ENCODE measurements at regions not wholly inside any gene's neighbourhood (a gene's known extent, or its start where the extent isn't known, plus 50 kb on each side); places are given as distances from the start of the nearest gene placed in this dataset.

DNA sequence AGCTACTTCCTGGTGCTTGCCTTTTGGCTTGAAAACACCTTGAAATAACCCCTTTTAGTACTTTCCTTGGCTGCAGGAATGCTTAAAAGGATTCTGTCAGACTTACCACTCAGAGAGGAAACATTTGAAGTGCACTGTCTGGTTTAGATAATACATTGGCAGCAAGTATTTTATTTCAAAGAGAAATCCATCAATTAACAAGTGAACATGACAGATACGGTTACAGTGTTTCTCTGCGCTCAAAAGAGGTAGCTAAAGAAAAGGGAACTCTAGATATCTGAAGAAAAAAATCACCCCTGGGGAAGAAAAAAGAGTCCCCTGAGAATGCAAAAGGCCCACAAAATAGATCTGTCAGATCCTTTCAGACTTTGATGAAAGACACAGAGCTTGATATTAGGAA lies 421.9 kb downstream of the LRFN5 start:
- no peak for DNase-seq

DNA sequence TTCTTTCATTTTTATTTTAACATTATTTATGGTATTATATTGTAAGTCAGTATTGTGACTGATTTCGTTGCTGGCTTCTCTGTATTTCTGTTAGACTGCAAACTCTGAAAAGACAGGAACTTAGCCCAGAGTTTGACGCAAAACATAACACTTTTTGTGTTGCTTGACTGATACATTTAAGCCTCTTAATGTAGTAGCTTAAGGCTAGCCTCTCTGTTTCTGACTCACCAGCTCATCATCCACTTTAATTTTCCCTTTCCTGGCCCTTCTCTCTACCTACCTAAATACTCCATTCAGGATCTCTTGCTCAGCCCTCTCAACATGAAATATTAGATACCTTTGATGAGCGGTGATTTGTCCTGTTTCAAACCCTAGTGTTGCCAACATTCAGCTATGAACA lies 420.6 kb downstream of the LRFN5 start:
- no peak for DNase-seq

DNA sequence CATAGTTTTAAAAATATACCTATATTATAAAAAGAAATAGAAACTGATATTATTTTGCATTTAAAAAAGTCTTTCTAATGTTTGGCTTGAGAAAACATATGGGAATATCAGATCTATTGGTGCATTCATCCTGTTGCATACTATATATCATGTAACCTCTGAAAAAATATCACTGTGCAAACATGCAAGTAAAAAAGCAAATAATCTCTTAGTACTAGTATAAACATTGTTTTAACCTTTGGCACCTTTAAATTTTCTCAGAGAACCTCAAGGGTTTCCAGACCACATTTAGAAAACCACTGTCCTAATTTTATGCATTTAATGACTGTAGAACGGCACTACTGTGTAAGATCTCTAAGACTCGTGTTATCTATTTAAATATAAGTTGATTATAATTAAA lies 416.8 kb downstream of the LRFN5 start:
- DNase-seq: no peak

DNA sequence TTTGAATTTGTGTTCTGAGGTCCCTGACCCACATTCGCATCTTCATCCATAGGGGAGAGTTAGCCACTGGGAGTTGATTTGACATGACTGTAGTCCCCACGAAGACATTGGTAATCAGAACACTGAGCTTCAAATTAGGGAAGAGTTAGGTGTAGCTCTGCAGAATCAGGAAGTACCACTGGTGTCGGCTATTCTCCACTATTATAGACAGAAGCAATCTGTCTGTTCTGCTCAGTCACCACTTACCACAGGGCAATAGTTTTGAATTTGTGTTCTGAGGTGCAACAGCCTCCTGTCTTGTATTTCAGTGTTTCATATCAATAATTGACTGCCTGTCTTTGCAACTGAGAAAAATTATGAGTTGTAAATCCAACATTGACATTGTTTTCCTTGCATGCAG lies 407.6 kb downstream of the LRFN5 start:
- DNase-seq: no peak

DNA sequence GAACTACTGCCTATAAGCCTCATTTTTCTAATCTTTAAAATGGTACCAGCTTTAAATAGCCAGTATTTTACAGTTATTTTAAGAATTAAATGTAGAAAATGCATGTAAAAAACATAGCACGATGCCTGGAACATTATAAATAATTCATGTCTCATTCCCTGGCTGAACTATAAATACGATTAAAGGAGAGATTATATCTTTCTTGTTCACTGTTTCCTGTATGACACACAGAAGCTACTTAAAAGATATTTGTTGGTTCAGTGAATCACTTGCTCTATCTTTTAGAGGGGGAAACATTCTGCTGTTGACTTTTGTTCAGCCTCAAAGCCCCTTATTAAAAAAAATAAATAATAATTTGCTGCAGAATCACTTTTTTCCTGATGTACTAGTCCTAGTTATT lies 406.9 kb downstream of the LRFN5 start:
- DNase-seq: peak; percentile 36

DNA sequence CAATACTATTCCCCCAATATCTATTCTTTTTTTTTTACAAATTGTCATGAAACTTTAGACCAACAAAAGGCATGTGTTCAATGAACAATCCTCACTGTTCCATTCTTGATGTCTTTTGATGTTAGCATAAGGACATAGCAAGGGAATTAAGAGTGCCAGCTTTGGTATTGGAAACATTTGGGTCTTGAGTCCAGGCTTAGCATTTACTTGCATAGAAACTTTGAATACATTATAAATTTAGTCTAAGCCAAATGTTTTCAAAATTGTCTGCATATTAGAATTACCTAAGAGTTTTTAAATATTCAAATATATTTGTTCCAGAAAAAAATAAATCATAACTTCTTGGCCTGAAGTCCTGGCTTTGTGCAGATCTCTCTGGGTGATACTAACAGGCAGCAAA lies 406.5 kb downstream of the LRFN5 start:
- no peak for DNase-seq

DNA sequence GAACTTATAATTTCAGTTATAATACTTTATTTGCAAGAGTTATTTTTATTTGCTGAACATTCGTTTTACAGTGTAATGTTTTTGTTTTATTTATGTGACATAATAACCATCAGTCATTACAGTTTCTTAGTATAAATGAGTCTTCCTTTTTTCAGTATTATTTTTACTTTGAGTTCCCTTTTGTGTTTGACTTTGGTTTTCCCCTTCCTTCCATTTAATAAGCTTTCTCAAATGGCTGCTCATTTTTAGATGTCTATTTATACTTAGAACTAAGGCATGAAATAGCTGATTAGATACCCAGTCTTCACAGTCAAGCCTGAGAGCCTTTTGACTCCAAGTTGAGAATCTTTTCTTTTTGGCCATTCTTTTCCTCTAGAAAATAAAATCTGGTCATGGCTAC lies 404.5 kb downstream of the LRFN5 start:
- DNase-seq: no peak

DNA sequence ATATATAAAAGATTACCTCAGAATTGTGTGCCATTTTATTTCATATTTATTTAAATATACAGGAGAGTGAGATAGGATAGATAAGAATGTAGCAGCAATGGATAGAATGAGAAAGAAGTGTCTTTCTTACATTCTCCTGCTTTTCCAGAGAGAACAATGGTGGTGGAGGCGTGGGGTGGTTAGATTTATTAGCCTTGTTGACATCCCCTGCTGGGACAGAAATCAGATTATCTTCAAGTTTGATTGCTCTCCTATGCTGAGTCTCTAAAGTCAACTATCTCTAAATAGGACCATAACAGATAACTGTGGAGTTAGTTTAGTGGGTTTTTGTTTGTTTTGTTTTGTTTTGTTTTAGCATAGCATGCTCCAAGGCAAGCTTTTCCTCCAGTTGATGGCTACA lies 397.6 kb downstream of the LRFN5 start:
- no peak for DNase-seq

DNA sequence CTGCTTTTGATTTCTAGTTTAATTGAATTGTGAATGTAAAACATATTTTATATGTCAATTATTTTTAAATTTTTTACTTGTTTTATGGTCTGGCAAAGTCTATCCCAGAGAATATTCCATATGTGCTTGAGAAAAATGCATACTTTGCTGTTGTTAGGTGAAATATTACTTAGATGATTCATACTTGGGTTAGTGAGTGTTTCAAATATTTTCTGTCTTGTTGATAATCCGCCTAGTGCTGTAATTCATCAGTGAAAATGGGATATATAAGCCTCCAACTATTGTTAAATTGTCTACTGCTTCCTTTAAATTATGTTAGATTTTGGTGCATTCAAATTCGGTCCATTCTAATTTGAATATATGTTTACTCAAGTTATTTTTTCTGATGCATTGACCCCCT lies 395.5 kb downstream of the LRFN5 start:
- DNase-seq: peak; percentile 68

DNA sequence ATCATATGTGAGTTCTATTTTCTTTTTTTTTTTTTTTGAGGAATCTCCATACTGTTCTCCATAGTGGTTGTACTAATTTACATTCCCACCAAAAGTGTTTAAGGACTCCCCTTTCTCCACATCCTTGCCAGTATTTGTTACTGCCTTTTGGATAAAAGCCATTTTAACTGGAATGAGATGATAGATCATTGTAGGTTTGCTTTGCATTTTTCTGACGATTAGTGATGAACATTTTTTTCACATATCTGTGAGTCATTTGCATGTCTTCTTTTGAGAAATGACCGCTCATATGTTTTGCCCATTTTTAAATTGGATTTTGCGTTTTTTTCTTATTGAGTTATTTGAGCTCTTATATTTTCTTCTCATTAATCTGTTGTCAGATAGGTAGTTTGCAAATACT lies 394.8 kb downstream of the LRFN5 start:
- DNase-seq: peak; percentile 66

DNA sequence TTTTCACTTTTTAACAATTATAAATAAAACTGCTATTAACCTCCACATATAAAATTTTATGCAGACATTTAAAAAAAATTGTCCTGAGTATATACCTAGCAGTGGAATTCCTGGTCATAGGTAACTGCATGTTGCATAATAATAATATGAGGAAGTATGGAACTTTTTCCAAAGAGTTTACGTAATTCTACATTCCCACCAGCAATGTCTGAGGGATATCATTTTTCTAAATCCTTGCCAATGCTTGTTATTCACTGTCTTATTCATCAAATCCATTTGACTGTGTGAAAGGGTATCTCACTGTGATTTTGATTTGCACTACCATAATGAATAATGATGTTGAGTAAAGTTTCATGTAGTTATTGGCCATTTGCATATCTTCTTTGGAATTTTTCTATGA lies 393.8 kb downstream of the LRFN5 start:
- DNase-seq: no peak

DNA sequence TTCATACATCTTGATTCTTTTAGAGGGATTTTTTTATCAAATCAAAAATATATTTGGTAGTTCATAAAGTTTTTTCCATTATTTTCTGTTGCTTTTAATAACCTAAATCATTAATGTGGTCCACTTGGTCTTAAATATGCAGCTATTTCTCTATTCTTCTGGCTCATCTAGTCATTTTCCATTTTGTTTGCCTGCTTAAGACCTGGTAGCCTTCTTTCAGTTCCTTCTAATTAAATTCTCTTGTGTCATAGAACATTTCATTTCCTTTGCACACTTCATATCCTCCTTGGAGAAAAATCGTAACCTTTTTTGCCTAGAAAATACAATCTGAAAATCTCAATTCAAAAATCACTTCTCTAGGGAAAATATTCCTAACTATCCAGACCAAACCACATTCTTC lies 387.0 kb downstream of the LRFN5 start:
- DNase-seq: no peak

DNA sequence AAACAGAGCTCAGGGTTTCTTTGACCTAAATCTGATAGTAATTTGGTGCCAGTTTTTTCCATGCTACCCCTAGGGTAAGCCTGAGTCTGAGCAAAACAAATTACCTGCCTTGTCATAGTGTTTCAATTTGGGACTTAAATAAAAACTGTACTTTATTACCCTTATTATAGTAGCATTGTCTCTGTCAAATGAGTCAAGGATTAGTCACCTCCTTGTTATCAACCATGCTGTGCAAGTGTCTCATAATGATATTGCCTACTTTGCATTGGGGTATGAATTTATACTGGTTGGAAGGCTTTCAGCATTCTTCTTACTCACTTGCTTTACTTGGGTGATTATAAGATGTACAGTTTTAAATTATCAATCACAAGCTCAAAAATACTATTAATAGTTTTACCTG lies 380.0 kb downstream of the LRFN5 start:
- peak; percentile 51 for DNase-seq

DNA sequence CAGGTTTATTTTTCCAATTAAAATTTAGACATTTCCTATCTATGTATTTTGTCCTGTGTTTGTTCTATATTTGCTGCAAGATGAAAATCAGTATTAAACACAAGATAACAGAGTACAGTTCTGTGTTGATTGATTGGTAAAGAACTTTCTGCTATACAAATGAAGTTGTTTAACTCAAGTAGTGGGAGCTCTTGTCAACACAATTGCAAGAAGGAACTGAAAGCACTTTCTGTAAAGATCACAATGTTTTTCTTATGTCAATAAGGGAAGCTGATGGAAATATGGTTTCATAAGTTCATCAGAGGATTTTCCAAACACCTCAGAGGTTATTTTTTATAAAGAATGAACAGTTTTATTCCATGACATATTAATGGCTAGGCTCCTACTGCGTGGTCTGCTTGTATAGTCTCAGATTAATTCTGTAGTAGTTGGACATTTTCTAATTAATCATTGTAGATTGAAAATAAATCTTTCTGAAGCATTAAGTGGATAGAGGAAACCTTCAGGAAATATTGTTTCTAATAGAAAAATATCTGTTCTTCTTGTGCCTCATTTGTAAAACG lies 379.5 kb downstream of the LRFN5 start:
- DNase-seq: no peak

DNA sequence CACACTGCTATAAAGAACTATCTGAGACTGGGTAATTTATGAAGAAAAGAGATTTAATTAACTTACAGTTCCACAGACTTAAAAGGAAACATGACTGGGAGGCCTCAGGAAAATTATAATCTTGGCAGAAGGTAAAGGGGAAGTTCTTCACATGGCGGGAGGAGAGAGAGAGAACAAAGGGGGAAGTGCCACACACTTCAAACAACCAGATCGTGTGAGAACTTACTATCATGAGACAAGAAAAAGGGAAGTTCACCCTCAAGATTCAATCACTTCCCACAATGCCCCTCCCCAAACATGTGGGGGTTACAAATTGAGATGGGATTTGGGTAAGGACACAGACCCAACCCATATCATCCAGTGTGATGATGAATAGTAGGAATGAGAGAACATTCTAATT lies 366.5 kb downstream of the LRFN5 start:
- no peak for DNase-seq

DNA sequence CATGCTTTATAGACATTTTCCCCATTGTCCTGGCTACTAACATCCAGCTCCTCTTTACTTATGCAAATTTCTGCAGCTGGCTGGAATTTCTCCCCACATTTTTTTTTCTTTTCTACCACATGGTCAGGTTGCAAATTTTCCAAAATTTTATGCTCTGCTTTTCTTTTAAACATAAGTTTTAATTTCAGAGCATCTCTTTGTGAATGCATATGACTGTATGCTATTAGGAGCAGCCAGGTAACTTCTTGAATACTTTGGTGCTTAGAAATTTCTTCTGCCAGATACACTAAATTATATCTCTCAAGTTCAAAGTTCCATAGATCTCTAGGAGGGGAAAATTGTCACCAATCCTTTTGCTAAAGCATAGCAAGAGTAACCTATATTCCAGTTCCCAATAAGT lies 365.9 kb downstream of the LRFN5 start:
- DNase-seq: no peak

DNA sequence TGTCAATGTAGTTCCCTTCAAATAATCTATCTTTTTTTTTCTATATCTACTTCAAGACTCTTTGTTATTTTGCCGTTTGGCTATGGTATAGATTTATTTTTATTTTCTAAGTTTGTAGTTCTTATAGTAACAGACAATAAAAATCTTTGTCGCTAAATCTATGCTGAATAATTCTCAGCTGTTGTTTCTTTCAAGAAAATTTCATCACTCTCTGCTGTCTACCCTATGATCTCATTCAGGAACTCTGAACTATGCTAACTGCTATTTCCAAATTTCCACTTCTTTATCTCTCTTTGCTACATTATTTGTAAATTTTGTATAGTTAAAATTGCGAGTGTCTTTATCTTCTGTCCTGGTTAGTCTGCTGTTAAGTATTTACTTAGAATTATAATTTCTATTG lies 353.6 kb downstream of the LRFN5 start:
- no peak for DNase-seq

DNA sequence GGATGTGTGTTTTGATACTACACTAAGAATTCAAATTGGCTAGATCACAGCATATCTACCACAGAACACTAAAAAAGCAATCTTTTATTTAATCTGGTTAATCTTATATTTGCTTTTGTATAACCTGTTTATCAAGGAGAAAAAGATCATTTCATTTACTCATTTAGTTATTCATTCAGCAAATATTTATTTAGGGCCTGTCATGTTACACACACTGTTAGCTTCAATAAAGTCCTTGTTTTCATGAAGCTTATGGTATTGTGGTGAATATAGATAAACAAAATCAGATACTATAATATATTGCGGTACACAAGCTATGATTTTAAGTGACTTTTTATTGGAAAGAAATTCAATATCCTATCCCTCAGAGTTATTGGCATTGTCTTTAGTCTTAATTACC lies 350.8 kb downstream of the LRFN5 start:
- no peak for DNase-seq
